Dedifferentiated amniotic fluid mesenchymal stem cell (primary cell): ENCODE measurements at regions not wholly inside any gene's neighbourhood (a gene's known extent, or its start where the extent isn't known, plus 50 kb on each side); places are given as distances from the start of the nearest gene placed in this dataset.

Source experiments
- DNase-seq: peaks from one replicate; pipeline ENCODE4 v3.0.0-alpha.2; 2016; ENCODE audit errors: extremely low spot score

GRCh38 chr14:34135492-34135891 is 184.6 kb upstream of the EGLN3 start:
- DNase-seq = no peak

GRCh38 chr14:34134484-34134883 is 183.6 kb upstream of the EGLN3 start:
- no peak for DNase-seq

GRCh38 chr14:34129927-34130552 is 179.2 kb upstream of the EGLN3 start:
- no peak for DNase-seq

GRCh38 chr14:34128665-34129064 is 177.8 kb upstream of the EGLN3 start:
- no peak for DNase-seq

GRCh38 chr14:34126586-34126985 is 175.7 kb upstream of the EGLN3 start:
- DNase-seq = no peak

- no peak for DNase-seq
Observed at GRCh38 chr14:34124585-34124984, 173.7 kb upstream of the EGLN3 start.

- DNase-seq = no peak
Observed at GRCh38 chr14:34122650-34123049, 171.8 kb upstream of the EGLN3 start.

- DNase-seq = no peak
Observed at GRCh38 chr14:34122081-34122480, 171.2 kb upstream of the EGLN3 start.

GRCh38 chr14:34120185-34120977 is 169.5 kb upstream of the EGLN3 start:
- DNase-seq = no peak

GRCh38 chr14:34119107-34119858 is 168.4 kb upstream of the EGLN3 start:
- DNase-seq = no peak

- no peak for DNase-seq
Observed at GRCh38 chr14:34113991-34114390, 163.1 kb upstream of the EGLN3 start.

GRCh38 chr14:34113005-34113511 is 162.2 kb upstream of the EGLN3 start:
- DNase-seq = peak; percentile 83

GRCh38 chr14:34111953-34112352 is 161.1 kb upstream of the EGLN3 start:
- DNase-seq = no peak

- no peak for DNase-seq
Observed at GRCh38 chr14:34111505-34111904, 160.6 kb upstream of the EGLN3 start.

- no peak for DNase-seq
Observed at GRCh38 chr14:34110531-34110930, 159.7 kb upstream of the EGLN3 start.

- DNase-seq = no peak
Observed at GRCh38 chr14:34107441-34107840, 156.6 kb upstream of the EGLN3 start.

- no peak for DNase-seq
Observed at GRCh38 chr14:34106310-34106709, 155.4 kb upstream of the EGLN3 start.

- no peak for DNase-seq
Observed at GRCh38 chr14:34104489-34105397, 153.9 kb upstream of the EGLN3 start.

GRCh38 chr14:34103176-34103575 is 152.3 kb upstream of the EGLN3 start:
- no peak for DNase-seq

- no peak for DNase-seq
Observed at GRCh38 chr14:34099635-34100034, 148.8 kb upstream of the EGLN3 start.

- DNase-seq = no peak
Observed at GRCh38 chr14:34098985-34099349, 148.1 kb upstream of the EGLN3 start.
